H9 (cell line): ENCODE measurements at regions not wholly inside any gene's neighbourhood (a gene's known extent, or its start where the extent isn't known, plus 50 kb on each side); places are given as distances from the start of the nearest gene placed in this dataset.

Source experiments
- DNase-seq: peaks from one replicate; pipeline ENCODE4 v3.0.0-alpha.2; 2017
- H2AFZ ChIP-seq: one replicate; pipeline ENCODE4 v1.6.1; 2013; ENCODE audit warnings: mild to moderate bottlenecking, low read length, control low read depth, moderate library complexity
- H2AK5ac ChIP-seq: 2 replicates; pipeline ENCODE4 v1.6.1; 2013; ENCODE audit warnings: low read length, control low read depth, mixed read lengths; ENCODE audit not compliant: insufficient read length
- H2BK120ac ChIP-seq: one replicate; pipeline ENCODE4 v1.6.1; 2013; ENCODE audit warnings: low read depth, mild to moderate bottlenecking, low read length, control low read depth, inconsistent platforms; ENCODE audit not compliant: poor library complexity, severe bottlenecking
- H2BK12ac ChIP-seq: 2 replicates; pipeline ENCODE4 v1.6.1; 2013; ENCODE audit warnings: low read length, control low read depth, mixed read lengths, low read depth; ENCODE audit not compliant: insufficient read length
- H2BK15ac ChIP-seq: 2 replicates; pipeline ENCODE4 v1.6.1; 2013; ENCODE audit warnings: low read depth, low read length, control low read depth
- H2BK20ac ChIP-seq: one replicate; pipeline ENCODE4 v1.6.1; 2013; ENCODE audit warnings: low read depth, mild to moderate bottlenecking, low read length, control low read depth, inconsistent platforms; ENCODE audit not compliant: poor library complexity, severe bottlenecking
- H2BK5ac ChIP-seq: 2 replicates; pipeline ENCODE4 v1.6.1; 2013; ENCODE audit warnings: low read length, control low read depth, mixed read lengths; ENCODE audit not compliant: insufficient read length
- H3K14ac ChIP-seq: 2 replicates; pipeline ENCODE4 v1.6.1; 2013; ENCODE audit warnings: low read length, control low read depth; ENCODE audit not compliant: insufficient read depth
- H3K18ac ChIP-seq: 2 replicates; pipeline ENCODE4 v1.6.1; 2013; ENCODE audit warnings: low read depth, mild to moderate bottlenecking, mixed read lengths, low read length, control low read depth; ENCODE audit not compliant: insufficient read length
- H3K23ac ChIP-seq: 2 replicates; pipeline ENCODE4 v1.6.1; 2013; ENCODE audit warnings: low read length, control low read depth, mixed read lengths, low read depth; ENCODE audit not compliant: insufficient read length
- H3K23me2 ChIP-seq: 2 replicates; pipeline ENCODE4 v1.6.1; 2013; ENCODE audit warnings: low read depth, mild to moderate bottlenecking, mixed read lengths, low read length, control low read depth; ENCODE audit not compliant: insufficient read length, poor library complexity, severe bottlenecking
- H3K27ac ChIP-seq: 2 replicates; pipeline ENCODE4 v1.5.1; 2013; ENCODE audit warnings: low read length, control low read depth, mixed read lengths, low read depth; ENCODE audit not compliant: insufficient read length
- H3K27me3 ChIP-seq: 2 replicates; pipeline ENCODE4 v1.6.1; 2013; ENCODE audit warnings: low read length, control low read depth, inconsistent platforms; ENCODE audit not compliant: insufficient read depth
- H3K4ac ChIP-seq: 2 replicates; pipeline ENCODE4 v1.6.1; 2013; ENCODE audit warnings: low read depth, mild to moderate bottlenecking, control low read depth, inconsistent platforms, low read length, moderate library complexity
- H3K4me1 ChIP-seq: 2 replicates; pipeline ENCODE4 v1.6.1; 2013; ENCODE audit warnings: low read length, control low read depth, inconsistent platforms; ENCODE audit not compliant: insufficient read depth
- H3K4me2 ChIP-seq: 2 replicates; pipeline ENCODE4 v1.6.1; 2013; ENCODE audit warnings: low read length, control low read depth, mixed read lengths; ENCODE audit not compliant: insufficient read length, insufficient read depth
- H3K56ac ChIP-seq: 2 replicates; pipeline ENCODE4 v1.6.1; 2013; ENCODE audit warnings: low read depth, mild to moderate bottlenecking, mixed read lengths, low read length, control low read depth; ENCODE audit not compliant: insufficient read length
- H3K79me1 ChIP-seq: 2 replicates; pipeline ENCODE4 v1.6.1; 2013; ENCODE audit warnings: low read depth, mild to moderate bottlenecking, moderate library complexity, low read length, control low read depth, inconsistent platforms; ENCODE audit not compliant: insufficient read depth, poor library complexity, severe bottlenecking
- H3K79me2 ChIP-seq: 2 replicates; pipeline ENCODE4 v1.6.1; 2013; ENCODE audit warnings: low read length, control low read depth, inconsistent platforms; ENCODE audit not compliant: insufficient read depth
- H3K9ac ChIP-seq: 2 replicates; pipeline ENCODE4 v1.6.1; 2013; ENCODE audit warnings: low read length, control low read depth, mixed read lengths; ENCODE audit not compliant: insufficient read length; ENCODE audit errors: extremely low read depth
- H3K9me3 ChIP-seq: one replicate; pipeline ENCODE4 v1.6.1; 2013; ENCODE audit warnings: low read depth, low read length, inconsistent platforms; ENCODE audit not compliant: control insufficient read depth
- H3T11ph ChIP-seq: one replicate; pipeline ENCODE4 v1.6.1; 2013; ENCODE audit warnings: mild to moderate bottlenecking, low read length, control low read depth, inconsistent platforms
- H4K20me1 ChIP-seq: one replicate; pipeline ENCODE4 v1.6.1; 2013; ENCODE audit not compliant: control insufficient read depth, insufficient read length, insufficient read depth
- H4K5ac ChIP-seq: 2 replicates; pipeline ENCODE4 v1.6.1; 2013; ENCODE audit warnings: low read depth, mild to moderate bottlenecking, mixed read lengths, low read length, control low read depth; ENCODE audit not compliant: insufficient read length
- H4K8ac ChIP-seq: replicated peaks from 2 replicates; pipeline ENCODE4 v1.6.1; 2013; ENCODE audit warnings: low read length, control low read depth, mixed read lengths, low read depth; ENCODE audit not compliant: insufficient read length
- H4K91ac ChIP-seq: 2 replicates; pipeline ENCODE4 v1.6.1; 2013; ENCODE audit warnings: low read depth, mild to moderate bottlenecking, moderate library complexity, mixed read lengths, low read length, control low read depth; ENCODE audit not compliant: insufficient read length
- H3K27ac Mint-ChIP-seq, 3 experiments: 2 replicates in 2 of 3; 3 replicates in 1 of 3; pipeline ENCODE4 v1.8.0; 2020 to 2021; ENCODE audit warnings: mixed read lengths in 3 of 3, mild to moderate bottlenecking in 1 of 3, moderate library complexity in 1 of 3
- H3K27me3 Mint-ChIP-seq: 2 replicates; pipeline ENCODE4 v1.8.0; 2021; ENCODE audit warnings: low read depth, mild to moderate bottlenecking, moderate library complexity, mixed read lengths
- H3K36me3 Mint-ChIP-seq, 3 experiments: 2 replicates in 2 of 3; 3 replicates in 1 of 3; pipeline ENCODE4 v1.8.0; 2020 to 2021; ENCODE audit warnings: low read depth in 3 of 3, mixed read lengths in 3 of 3; ENCODE audit not compliant: insufficient read depth in 1 of 3
- H3K4me1 Mint-ChIP-seq, 2 experiments: 2 replicates each; pipeline ENCODE4 v1.8.0; 2020; ENCODE audit warnings: mixed read lengths in 2 of 2
- H3K4me3 Mint-ChIP-seq, 2 experiments: 2 replicates in 1 of 2; 3 replicates in 1 of 2; pipeline ENCODE4 v1.8.0; 2020 to 2021; ENCODE audit warnings: mild to moderate bottlenecking in 2 of 2, mixed read lengths in 2 of 2, moderate library complexity in 1 of 2
- H3K9me3 Mint-ChIP-seq, 2 experiments: 2 replicates in 1 of 2; 3 replicates in 1 of 2; pipeline ENCODE4 v1.8.0; 2020; ENCODE audit warnings: mild to moderate bottlenecking in 2 of 2, mixed read lengths in 2 of 2, moderate library complexity in 1 of 2
- CTCF ChIP-seq: fragments of 200-600 bp; sonication (generic); conservative IDR thresholded peaks from 3 replicates; pipeline ENCODE4 v1.8.0; 2021; ENCODE audit warnings: antibody characterized with exemption, mild to moderate bottlenecking
- WGBS: extraction: QIAGEN DNeasy Blood & Tissue Kit; methylation state at CpG from one replicate; pipeline ENCODE4 v1.1.7; 2013; ENCODE audit warnings: missing lambda C conversion rate, low lambda C conversion rate, mixed read lengths; ENCODE audit not compliant: insufficient read length; ENCODE audit errors: extremely low coverage; 5-methylcytosine and 5-hydroxymethylcytosine counted together

- Histone ChIP-seq H3K4me2 (no peak overlapping the region), H3K79me1 (no peaks in the 10 kb centered on the region), H3K79me2 (no peaks in the 10 kb centered on the region), H4K5ac (no peak overlapping the region), H3K18ac (no peak overlapping the region), H2BK20ac (no peak overlapping the region), H3K27me3 (no peaks in the 10 kb centered on the region), H4K20me1 (no peaks in the 10 kb centered on the region), H3K9me3 (no peaks in the 10 kb centered on the region), H2AFZ (no peak overlapping the region), H3K23me2 (no peaks in the 10 kb centered on the region), H2AK5ac (no peak overlapping the region), H3K4me1 (no peaks in the 10 kb centered on the region; the same call in 1 of the 2 replicates), H2BK5ac (no peak overlapping the region), H3T11ph (no peak overlapping the region), H3K27ac (no peak overlapping the region), H3K14ac (no peak overlapping the region), H4K91ac (no peak overlapping the region), H3K4ac (no peak overlapping the region), H2BK120ac (no peak overlapping the region), H3K56ac (no peak overlapping the region), H4K8ac (no peak overlapping the region), H2BK12ac (no peak overlapping the region), H3K23ac (no peak overlapping the region), H2BK15ac (no peak overlapping the region), H3K9ac (no peak overlapping the region)
- peaks cover 7 to 10% of the 10 kb centered on the region in 2 experiments for H3K4me1 Mint-ChIP-seq
- H3K9me3 Mint-ChIP-seq = no peaks in the 10 kb centered on the region
- H3K36me3 Mint-ChIP-seq = no peaks in the 10 kb centered on the region
- no peak overlapping the region; a peak in 1 of 7 replicates for H3K27ac Mint-ChIP-seq
- no CpG with 5 or more reads among the region's 2 CpGs for WGBS
- TF ChIP-seq CTCF = no peak
- H3K4me3 Mint-ChIP-seq = no peak overlapping the region
- DNase-seq = no peak
- H3K27me3 Mint-ChIP-seq = no peaks in the 10 kb centered on the region
Measured at GRCh38 chr4:177185151-177185550, 124.5 kb upstream of the NEIL3 start.
